Pulmonary artery endothelial cell (primary cell): ENCODE measurements at regions not wholly inside any gene's neighbourhood (a gene's known extent, or its start where the extent isn't known, plus 50 kb on each side); places are given as distances from the start of the nearest gene placed in this dataset.

Experiments used
- DNase-seq: peaks from one replicate; pipeline ENCODE4 v3.0.0-alpha.2; 2011; ENCODE audit warnings: low read depth, low spot score

GRCh38 chr6:45830441-45831139 lies 185.1 kb downstream of the CLIC5 start:
- DNase-seq: no peak

DNA sequence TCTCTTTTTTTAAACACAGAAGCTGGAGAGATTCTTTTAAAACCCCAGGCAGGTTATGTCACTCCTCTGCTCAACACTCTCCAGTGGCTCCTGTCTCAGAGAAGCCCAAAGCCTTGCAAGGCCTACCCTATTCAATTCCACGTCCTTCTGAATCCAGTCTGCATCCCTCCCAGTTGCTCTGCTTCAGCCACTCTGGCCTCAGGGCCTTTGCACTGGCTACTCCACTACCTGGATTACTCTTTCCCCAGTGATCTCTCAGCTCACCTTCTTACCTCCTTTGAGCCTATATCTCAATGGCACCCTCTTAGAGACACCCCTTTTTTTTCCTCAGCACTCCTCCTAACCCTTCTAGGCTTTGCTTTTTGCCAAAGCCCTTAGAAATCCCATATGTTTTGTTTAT lies 185.8 kb downstream of the CLIC5 start:
- no peak for DNase-seq

GRCh38 chr6:45827952-45828530 lies 187.6 kb downstream of the CLIC5 start:
- DNase-seq: no peak

DNA sequence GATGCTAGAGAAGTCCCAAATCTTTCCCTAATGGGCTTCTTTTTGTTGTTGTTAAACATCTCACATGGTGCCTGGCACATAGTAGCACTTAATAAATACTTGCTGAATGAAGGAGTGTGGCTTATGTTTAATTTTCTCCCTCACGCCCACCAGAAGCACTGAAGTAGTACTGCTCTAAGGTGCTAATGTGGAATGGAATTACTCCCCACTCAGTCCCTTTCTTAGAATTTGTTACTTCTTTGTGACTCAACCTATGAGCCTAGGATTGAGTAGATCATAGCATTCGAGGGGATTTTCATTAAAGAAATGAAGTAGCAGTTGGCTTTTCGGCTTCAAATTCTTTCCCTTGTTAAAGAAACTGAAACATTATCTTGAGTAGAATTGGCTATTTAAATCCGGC lies 192.8 kb downstream of the CLIC5 start:
- DNase-seq: no peak

DNA sequence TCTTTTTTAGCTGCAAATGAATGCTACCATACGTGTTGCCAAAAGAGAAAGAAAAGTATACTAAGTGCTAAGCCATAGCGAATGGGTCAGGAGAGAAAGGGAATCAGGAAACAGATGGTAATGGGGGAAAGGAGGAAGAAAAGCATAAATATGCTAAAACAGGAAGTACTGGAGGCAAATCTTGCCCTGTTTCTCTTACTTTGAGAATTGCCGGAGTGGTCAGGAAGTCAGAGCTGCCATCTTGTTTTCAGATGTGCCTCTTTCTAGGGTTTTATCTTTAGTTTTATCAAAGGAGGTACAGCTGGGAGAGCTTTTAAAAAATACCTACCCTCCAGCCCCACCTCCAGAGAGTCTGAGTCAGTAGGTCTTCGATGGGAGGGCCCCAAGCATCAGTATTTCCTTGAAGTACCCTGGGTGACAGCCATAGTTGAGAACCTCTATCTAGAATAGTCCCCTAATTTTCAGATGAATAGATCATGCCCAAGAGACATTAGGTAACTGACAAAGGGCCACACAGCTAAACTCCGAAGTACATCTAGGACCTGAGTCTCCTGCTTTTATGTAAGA lies 193.3 kb downstream of the CLIC5 start:
- DNase-seq: no peak

DNA sequence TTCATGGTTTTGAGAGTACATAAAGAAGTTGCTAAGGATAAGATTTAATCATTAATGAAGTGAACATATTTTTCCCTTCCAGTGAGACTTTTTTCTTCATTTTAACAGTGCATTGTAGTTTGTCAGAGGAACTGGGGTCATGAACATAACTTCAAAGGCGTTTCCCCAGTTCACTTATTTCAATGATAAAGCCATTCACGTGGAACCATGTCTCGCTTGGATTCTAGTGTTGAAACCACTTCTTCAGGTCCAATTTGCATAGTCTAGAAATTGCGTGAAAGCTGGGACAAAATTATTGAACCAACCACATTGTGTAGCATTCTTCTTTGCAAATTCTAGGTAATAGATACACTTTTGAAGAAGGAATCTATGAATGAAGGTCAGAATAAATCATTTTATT lies 197.0 kb downstream of the CLIC5 start:
- DNase-seq: no peak

- no peak for DNase-seq
These were observed 198.9 kb downstream of the CLIC5 start for GRCh38 chr6:45816674-45817297.

GRCh38 chr6:45815466-45816125 lies 200.1 kb downstream of the CLIC5 start:
- no peak for DNase-seq

- DNase-seq: no peak
These were observed 200.9 kb downstream of the CLIC5 start for GRCh38 chr6:45814772-45815171.

DNA sequence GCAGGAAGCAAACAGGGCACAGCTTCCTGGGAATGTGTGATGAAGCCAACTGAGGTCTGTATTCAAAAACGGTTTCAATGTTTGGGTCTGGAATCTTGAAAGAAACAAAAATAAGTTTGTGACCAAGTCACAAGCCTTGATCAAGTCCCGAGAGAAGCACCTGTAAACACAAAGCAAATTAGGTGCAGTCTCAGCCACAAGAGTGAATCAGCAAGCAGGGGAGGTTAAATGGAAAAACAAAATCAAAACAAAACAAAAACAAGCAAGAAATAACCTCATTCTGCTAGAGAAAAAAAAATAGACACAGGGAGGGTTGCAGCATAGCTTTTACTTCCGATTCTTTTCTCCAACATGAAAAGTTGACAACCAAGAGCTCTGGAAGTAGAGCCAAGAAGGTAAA lies 201.7 kb downstream of the CLIC5 start:
- no peak for DNase-seq

GRCh38 chr6:45812922-45813321 lies 202.7 kb downstream of the CLIC5 start:
- no peak for DNase-seq

DNA sequence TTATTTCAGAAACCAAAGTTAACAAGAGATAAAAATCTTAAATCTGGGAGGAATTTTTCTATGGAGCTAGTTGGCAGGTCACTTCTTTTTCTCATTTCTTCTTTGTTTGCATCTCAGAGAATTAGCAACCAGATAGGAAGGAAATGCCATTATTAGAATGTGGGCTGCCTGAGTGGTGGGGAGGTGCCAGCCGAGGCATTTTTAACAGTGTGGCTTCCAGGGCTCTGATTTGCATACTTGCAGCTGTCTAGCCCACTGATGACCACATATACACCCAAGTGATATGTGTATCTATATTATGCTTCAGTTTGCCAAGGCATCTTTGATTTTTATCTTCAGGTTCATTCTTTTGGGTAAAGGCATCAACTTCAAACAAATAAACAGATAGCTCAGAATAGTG lies 206.7 kb downstream of the CLIC5 start:
- no peak for DNase-seq

GRCh38 chr6:45808042-45808645 lies 207.5 kb downstream of the CLIC5 start:
- no peak for DNase-seq

GRCh38 chr6:45807311-45808041 lies 208.2 kb downstream of the CLIC5 start:
- DNase-seq: no peak

DNA sequence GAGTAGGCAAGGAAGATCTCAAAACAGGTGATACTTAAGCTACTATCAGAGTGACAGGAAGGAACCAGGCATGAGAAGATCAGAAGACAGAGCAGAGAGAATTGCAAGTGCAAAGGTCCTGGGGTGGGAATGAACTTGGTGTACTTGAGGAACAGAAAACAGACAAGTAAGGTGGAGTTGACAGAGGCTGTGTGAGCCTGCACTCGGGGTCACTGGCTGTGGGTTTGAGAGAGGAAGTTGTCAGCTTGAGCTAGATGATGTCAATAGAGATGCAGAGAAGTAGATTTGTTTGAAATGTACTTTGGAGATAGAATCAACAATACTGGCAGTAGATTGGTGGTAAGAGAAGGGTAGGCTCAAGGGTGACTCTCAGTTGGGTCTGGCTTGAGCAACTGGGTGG lies 209.5 kb downstream of the CLIC5 start:
- no peak for DNase-seq

- no peak for DNase-seq
These were observed 212.6 kb downstream of the CLIC5 start for GRCh38 chr6:45803071-45803470.

DNA sequence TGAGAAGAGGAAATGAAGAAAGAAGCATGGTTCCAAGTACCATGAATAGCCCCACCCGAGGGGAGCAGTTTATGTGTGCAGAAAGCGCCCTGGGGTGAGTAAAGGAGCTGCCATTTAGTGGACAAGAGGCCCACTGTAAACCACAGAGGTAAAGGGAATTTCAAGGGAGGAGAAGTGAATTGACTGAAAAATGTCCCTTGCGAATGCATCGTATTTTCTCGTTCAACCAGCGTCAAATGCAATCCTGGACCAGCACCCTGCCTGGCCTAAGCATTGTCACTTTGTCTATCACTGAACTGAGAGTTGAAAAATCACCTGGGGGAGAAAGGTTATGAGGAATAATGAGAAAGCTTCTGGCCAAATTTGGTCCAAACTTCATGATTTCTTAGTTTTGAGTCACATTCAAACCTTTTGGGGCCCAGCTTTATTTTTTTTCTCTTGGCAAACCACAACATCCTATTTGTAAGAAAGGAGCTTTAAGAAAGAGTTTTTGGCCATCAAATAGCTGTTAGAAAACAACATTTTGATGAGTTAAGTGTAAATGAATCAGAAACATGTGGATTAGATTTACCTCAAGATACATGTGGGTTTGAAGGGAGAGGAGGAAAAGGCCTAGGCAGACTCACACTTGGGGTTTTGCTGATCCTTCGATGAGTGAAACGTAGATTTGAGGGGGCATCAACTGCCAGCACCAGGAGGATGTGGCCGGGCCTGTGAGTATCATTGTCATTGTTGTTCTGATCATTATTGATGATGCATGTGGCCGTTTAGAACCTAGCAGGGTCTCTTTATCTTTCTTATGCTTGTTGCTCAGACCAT lies 214.0 kb downstream of the CLIC5 start:
- no peak for DNase-seq

DNA sequence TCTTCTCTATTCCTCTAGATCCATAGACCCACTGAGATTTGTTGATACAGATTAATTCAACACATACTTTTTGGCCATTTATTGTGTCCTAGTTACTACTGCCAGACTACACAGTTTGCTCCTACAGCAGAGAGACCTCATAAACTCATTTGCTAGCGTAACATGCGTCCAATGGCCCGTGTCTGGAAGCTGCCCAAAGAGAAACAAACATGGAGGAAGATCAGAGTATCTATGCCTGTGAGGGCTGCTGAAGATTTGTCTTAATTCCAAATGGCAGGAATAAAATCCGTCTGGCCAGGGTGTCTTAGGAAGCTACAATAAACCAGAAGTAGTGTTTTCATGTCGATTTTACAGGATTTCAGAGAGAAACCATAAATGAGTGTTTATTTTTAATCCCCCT lies 214.7 kb downstream of the CLIC5 start:
- DNase-seq: no peak

DNA sequence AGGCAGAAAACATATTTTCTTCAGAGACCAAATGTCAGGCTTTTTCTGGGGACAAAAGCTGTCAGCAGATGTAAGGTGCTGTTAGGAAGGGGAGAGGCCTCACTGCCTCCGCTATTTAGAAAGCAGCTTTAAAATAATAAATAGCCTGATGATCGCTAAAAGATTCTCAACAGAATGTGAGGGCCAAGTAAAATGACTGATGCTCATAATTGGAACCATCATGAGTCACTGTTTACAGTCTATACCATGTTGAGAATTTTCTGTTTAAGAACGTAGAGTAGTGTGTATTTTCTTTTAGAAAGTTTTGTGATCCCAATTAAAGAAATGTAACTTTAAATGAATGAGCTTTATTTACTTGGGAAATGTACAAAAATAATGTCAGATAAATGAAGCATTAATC lies 220.0 kb downstream of the CLIC5 start:
- DNase-seq: no peak

GRCh38 chr6:45794465-45794864 lies 221.2 kb downstream of the CLIC5 start:
- no peak for DNase-seq
